GM21390 (cell line): ENCODE measurements at regions not wholly inside any gene's neighbourhood (a gene's known extent, or its start where the extent isn't known, plus 50 kb on each side); places are given as distances from the start of the nearest gene placed in this dataset.

Experiments
- ATAC-seq: cut with Tn5 transposase; IDR thresholded peaks from one replicate; pipeline ENCODE4 v1.9.1; 2021; ENCODE audit not compliant: unreplicated experiment

DNA sequence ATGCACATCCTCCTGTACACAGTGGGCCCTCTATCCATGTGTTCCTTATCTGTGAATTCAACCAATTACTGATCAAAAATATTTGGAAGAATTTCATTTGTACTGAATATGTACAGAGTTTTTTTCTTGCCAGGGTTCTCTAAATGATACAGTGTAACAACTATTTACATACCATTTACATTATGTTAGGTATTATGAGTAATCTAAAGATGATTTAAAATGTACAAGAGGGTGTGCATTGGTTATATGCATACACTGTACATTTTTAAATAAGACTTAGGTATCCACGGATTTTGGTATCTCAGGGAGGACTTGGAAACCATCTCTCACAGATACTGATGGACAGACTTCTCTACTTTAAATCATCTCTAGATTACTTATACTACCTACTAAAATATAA lies 1333.9 kb downstream of the PCDH18 start:
- ATAC-seq: no peak

DNA sequence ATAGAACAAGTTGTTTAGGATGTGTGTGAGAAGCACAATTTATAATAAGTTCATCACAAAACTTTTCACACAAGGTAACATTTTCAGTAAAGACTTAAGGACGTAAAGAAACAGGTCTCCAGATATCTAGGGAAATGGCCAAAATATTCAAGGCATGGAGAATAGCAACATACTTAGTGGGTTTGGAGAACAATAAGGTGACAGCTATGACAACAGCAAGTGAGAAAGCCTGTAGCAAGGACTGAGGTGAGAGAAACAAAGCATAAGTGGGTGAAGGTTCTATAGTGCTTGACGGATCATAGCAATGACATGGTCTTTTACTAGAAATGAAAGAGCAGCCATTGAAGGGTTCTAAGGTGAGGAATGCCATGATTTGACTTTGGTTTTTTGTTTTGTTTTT lies 1337.3 kb downstream of the PCDH18 start:
- ATAC-seq: no peak

GRCh38 chr4:136186650-136187049 lies 1345.6 kb downstream of the PCDH18 start:
- ATAC-seq: no peak

GRCh38 chr4:136183513-136183912 lies 1348.8 kb downstream of the PCDH18 start:
- ATAC-seq: no peak

DNA sequence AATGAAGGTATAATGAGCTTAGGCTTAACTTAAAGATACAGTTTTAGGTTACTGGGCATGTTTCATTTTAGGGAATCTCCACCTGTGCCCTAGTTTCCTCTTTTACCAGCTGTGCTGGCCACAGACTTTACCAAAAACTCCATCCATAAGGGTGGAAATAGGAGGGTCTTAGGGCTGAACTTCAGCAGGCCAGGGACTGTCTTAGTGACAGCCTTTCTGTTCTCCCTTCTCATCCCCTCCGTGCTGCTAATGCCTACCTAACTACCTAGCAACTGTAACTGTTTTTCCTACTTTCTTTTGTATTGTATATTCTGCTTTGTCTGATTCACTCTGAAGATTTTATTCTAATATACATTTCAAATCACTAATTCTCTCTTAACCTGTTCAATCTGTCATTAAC lies 1375.3 kb downstream of the PCDH18 start:
- no peak for ATAC-seq

- no peak for ATAC-seq
Measured at GRCh38 chr4:136150046-136150445, 1382.2 kb downstream of the PCDH18 start.

- ATAC-seq: no peak
Measured at GRCh38 chr4:136136601-136137000, 1395.7 kb downstream of the PCDH18 start.

DNA sequence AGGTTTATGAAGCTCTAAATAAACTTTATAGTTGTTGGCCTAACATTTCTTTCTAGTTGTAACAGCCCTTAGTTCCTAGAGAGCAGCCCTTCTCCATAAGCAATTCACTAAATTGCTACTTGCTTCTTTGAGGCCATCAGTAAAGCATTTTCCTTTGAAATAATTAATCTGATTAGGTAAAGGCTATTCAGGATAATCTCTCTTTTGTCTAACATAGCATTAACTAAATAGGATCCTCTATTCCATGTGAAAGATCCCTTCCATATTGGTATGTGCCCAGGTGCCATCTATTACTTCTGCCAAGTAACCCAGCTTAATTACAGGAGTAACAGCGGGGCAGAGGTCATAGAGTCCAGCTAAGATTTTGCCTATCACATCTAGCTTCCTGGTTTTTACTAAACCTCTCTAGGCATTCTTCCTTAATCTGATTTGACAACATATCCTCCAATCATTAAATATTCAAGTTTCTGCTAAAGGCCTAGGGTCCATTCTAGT lies 1408.0 kb downstream of the PCDH18 start:
- no peak for ATAC-seq

- no peak for ATAC-seq
Measured at GRCh38 chr4:136121426-136121825, 1410.9 kb downstream of the PCDH18 start.

DNA sequence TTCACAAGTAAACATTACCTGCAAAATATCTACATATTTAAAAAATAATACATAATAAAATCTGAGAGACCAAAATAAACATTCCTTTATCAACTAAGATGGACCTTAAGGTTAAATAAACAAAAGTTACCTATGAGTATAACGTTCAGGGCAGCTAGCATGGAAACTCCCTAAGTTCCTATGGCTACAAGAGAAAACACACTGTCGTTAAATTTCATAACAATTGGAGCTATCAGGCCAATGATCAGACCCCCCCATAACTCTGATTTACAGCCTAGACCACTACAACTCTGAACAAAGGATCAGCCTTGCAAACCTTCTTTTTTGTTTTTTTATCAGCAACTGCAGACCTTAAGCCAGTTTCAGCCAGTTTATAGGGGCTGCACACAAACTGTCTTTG lies 1418.4 kb downstream of the PCDH18 start:
- ATAC-seq: no peak

- no peak for ATAC-seq
Measured at GRCh38 chr4:136112116-136112515, 1420.2 kb downstream of the PCDH18 start.

GRCh38 chr4:136106753-136107152 lies 1425.5 kb downstream of the PCDH18 start:
- ATAC-seq: no peak

DNA sequence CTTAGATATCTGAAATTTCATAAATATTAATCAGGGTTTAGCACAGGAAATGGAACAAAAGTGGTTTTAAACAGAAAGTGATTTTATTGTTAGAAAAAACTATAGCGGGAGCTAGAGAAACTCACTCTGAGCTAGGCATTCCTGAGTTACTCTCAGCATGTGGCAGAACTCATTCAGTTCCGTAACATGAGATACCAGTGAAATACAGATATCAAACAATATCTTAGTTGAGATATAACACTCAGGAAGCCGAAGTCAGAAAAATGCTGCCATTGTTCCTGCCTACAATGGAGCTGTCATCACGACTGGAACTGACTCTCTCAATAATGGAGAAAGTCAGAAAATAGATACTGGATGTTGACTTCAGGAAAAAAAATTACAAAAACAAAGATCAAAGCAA lies 1428.7 kb downstream of the PCDH18 start:
- ATAC-seq: no peak

DNA sequence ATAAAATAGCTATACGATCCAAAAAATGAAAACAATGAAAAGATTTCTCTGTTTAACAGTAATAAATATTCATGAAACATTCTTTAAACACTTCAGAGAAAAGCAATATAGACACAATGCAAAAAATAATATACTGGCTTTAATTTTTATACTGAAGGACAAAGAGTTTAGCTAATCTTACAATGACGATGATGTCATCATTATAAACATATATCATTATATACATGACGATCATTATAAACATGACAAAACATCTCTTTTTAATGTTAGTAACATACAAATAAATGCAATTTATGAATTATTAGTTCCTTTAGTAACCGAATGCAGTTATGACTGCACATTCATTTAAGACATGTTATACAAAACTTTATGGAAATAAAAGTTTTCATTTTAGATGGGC lies 1434.6 kb downstream of the PCDH18 start:
- ATAC-seq: no peak

- ATAC-seq: no peak
Measured at GRCh38 chr4:136088211-136088867, 1444.0 kb downstream of the PCDH18 start.

GRCh38 chr4:136078976-136079375 lies 1453.3 kb downstream of the PCDH18 start:
- no peak for ATAC-seq

DNA sequence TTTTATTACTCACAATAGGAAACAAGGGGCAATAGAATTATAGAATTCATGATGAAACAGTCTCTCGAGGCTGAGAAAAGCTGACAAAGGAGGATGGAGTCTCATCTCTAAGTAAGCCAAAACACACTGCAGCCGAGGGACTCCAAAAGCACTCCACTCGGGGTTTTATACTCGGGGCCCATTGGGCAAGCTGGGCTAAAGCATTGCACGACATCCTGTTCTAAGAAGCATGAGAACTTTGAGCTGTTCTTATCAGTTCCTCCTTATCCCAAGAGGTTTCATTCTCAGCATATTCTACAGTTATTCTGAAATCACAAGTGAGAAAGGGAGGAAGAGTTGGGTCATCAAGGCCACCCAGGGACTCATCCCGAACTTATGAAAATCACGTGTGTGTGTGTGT lies 1475.5 kb downstream of the PCDH18 start:
- no peak for ATAC-seq

DNA sequence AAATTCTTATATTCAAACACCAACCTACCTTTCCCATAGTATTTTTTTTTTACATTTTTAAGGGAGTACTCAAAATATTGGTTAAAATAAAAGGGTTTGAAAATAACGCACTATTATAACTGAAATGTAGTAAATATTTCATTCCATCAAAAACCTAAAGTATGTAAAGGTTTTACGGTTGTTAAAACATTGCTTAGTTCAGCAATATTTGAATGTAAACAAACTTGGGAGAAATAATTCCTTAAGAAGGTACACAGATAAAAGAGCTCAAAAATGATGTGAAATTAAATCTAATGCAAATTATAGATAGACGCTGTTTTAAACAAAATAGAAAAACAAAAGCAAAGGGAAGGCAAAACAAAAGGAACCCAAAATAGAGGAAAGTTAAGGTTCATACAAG lies 1476.9 kb downstream of the PCDH18 start:
- ATAC-seq: no peak

DNA sequence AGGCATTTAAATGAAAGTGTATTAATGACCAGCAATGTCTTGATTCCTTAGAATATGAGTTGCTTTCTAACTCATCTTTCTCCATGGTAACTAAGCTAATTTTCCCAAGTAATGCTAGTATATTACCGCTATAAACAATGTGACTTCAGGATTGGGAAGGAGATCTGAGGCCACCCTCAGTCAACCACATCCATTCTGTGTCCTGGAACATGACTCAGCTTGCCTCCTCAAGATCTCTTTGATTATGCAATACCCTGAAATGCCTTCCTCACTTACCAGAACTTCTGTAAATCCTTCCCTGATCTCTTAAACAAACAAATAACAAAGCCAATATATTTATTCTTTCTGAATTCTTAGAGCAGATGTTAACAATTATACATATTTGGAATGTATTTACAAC lies 1495.5 kb downstream of the PCDH18 start:
- ATAC-seq: no peak

- ATAC-seq: no peak
Measured at GRCh38 chr4:136032391-136032790, 1499.9 kb downstream of the PCDH18 start.

DNA sequence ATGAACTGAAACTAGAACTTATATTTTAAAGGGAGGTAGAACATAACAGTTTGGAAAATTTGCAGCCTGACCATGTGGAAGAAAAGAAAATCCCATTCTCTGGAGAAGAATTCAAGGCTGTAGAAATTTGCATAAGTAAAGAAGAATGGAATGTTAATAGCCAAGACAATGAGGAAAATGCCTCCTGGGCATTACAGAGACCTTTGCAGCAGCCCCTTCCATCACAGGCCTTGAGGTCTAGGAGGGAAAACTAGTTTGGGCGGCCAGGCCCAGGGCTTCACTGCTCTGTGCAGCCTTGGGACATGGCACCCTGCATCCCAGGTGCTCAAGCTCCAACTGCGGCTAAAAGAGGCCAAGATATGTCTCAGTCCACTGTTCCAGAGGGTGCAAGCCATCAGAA lies 1506.8 kb downstream of the PCDH18 start:
- no peak for ATAC-seq

DNA sequence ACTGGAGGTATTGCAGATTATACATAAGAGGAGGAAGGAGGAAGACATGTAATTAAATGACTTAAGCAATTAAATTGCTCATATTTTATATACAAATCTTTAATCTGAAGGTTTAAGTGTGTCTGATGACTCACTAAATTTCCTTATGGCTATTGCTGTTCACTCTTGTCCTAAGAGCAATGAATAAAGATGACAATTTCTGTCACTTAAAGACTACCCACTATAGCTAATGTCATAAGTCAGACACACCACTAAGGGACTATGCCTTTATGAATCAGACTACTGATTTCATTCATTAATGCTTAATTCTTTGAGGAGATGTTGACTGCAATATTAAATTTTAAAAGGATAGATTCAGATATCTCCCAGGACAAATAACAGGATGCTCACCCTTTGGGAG lies 1514.7 kb downstream of the PCDH18 start:
- ATAC-seq: no peak

DNA sequence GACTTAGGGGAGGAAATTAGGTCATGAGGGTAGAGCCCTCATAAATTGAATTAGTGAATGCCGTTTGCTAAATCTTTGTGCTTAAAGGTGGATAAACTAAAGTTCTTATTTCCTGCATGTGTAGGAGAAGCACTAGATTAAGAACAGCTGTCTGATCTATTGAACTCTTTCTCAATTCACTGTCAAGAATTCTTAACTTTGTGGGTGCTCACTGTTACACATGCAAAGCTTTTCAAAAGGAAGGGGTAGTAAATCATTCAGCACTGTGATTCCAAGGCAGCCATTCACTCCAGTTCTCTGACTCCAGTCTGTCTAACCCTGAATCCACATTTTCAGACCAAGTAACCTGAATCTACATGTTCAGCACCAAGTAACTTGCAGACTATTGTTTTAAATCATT lies 1520.1 kb downstream of the PCDH18 start:
- no peak for ATAC-seq
